K562 (cell line): ENCODE measurements at regions not wholly inside any gene's neighbourhood (a gene's known extent, or its start where the extent isn't known, plus 50 kb on each side); places are given as distances from the start of the nearest gene placed in this dataset.

Experiments
- CTBP1 ChIP-seq: fragments of 450-650 bp; IDR thresholded peaks from 2 replicates; pipeline ENCODE4 v1.6.1; 2016; ENCODE audit warnings: borderline replicate concordance
- ESRRB ChIP-seq: fragments of 250-450 bp; sonication (Bioruptor Pico); IDR thresholded peaks from 2 replicates; pipeline ENCODE4 v1.5.0; 2020; ENCODE audit warnings: mild to moderate bottlenecking, moderate library complexity, borderline replicate concordance
- ETS1 ChIP-seq: conservative IDR thresholded peaks from 2 replicates; pipeline ENCODE4 v1.6.1; 2011; ENCODE audit warnings: low read depth, mild to moderate bottlenecking, low read length; ENCODE audit not compliant: control insufficient read depth
- ETV6 ChIP-seq, 3 experiments: fragments of 150-350 bp in 1 of 3; sonication (generic) in 1 of 3; formaldehyde crosslinking in 1 of 3; IDR thresholded peaks; 2 replicates each; pipeline versions ENCODE4 v1.6.1 to v1.8.0; 2014 to 2022; ENCODE audit warnings: borderline replicate concordance in 2 of 3, low read depth in 2 of 3, antibody characterized with exemption in 1 of 3, low read length in 1 of 3, mild to moderate bottlenecking in 1 of 3, missing genetic modification reagents in 1 of 3
- FOXA3 ChIP-seq, 2 experiments: fragments of 450-650 bp in 1 of 2; sonication (generic) in 1 of 2; formaldehyde crosslinking; IDR thresholded peaks in 1 of 2; conservative IDR thresholded peaks in 1 of 2; 2 replicates each; pipeline versions ENCODE4 v1.4.0 to v1.8.0; 2020 to 2022; ENCODE audit warnings: mild to moderate bottlenecking in 2 of 2, missing genetic modification reagents in 1 of 2
- HOXB6 ChIP-seq: fragments of 250-450 bp; sonication (Bioruptor Pico); IDR thresholded peaks from 2 replicates; pipeline ENCODE4 v1.5.1; 2022; ENCODE audit warnings: mild to moderate bottlenecking, borderline replicate concordance
- JUNB ChIP-seq: fragments of 450-650 bp; formaldehyde crosslinking; conservative IDR thresholded peaks from 2 replicates; pipeline ENCODE4 v1.4.0; 2020; ENCODE audit warnings: mild to moderate bottlenecking
- KAT2B ChIP-seq: IDR thresholded peaks from one replicate; pipeline ENCODE4 v1.6.1; 2012; ENCODE audit warnings: low read depth, mild to moderate bottlenecking, control low read depth, inconsistent platforms, low read length, moderate library complexity
- MCM2 ChIP-seq: fragments of 450-650 bp; IDR thresholded peaks from 2 replicates; pipeline ENCODE4 v1.6.1; 2017; ENCODE audit warnings: low read depth, mild to moderate bottlenecking
- PCBP1 ChIP-seq: fragments of 200-400 bp; formaldehyde crosslinking; IDR thresholded peaks from 2 replicates; pipeline ENCODE4 v1.6.1; 2018; ENCODE audit warnings: mild to moderate bottlenecking, low read depth, low read length; ENCODE audit not compliant: poor library complexity, severe bottlenecking
- PHF8 ChIP-seq: fragments of 200-600 bp; sonication (generic); IDR thresholded peaks from 2 replicates; pipeline ENCODE4 v1.6.1; 2012; ENCODE audit warnings: mixed run types, mild to moderate bottlenecking, inconsistent platforms, low read length, moderate library complexity, borderline replicate concordance
- POLR2G ChIP-seq: fragments of 200-400 bp; formaldehyde crosslinking; IDR thresholded peaks from 2 replicates; pipeline ENCODE4 v1.6.1; 2017; ENCODE audit warnings: low read depth, mild to moderate bottlenecking, antibody characterized with exemption, low read length, moderate library complexity
- PREB ChIP-seq: sonication (generic); formaldehyde crosslinking; IDR thresholded peaks from 2 replicates; pipeline ENCODE4 v1.8.1; 2023; ENCODE audit warnings: mild to moderate bottlenecking, missing genetic modification reagents
- PTBP1 ChIP-seq: fragments of 200-400 bp; formaldehyde crosslinking; IDR thresholded peaks from 2 replicates; pipeline ENCODE4 v1.6.1; 2017; ENCODE audit warnings: low read depth, low read length
- RBBP5 ChIP-seq: fragments of 200-600 bp; sonication (generic); IDR thresholded peaks from 2 replicates; pipeline ENCODE4 v1.6.1; 2012; ENCODE audit warnings: borderline replicate concordance, mild to moderate bottlenecking, low read length, control low read depth, inconsistent platforms; ENCODE audit not compliant: insufficient read depth, poor library complexity, severe bottlenecking
- SETDB1 ChIP-seq: IDR thresholded peaks from one replicate; pipeline ENCODE4 v1.6.1; 2012; ENCODE audit warnings: low read length, control low read depth, inconsistent platforms
- SIN3A ChIP-seq, 2 experiments: fragments of 150-350 bp in 1 of 2; IDR thresholded peaks; 2 replicates each; pipeline ENCODE4 v1.6.1; 2011 to 2016; ENCODE audit warnings: borderline replicate concordance in 2 of 2, low read depth in 2 of 2, low read length in 2 of 2, mild to moderate bottlenecking in 2 of 2, moderate library complexity in 2 of 2; ENCODE audit not compliant: control insufficient read depth in 1 of 2
- TRIM24 ChIP-seq, 2 experiments: fragments of 450-650 bp; IDR thresholded peaks; 2 replicates each; pipeline ENCODE4 v1.6.1; 2016
- ZNF134 ChIP-seq: fragments of 250-450 bp; sonication (Bioruptor Pico); conservative IDR thresholded peaks from 2 replicates; pipeline ENCODE4 v1.4.0; 2020
- ZNF212 ChIP-seq: fragments of 450-650 bp; formaldehyde crosslinking; IDR thresholded peaks from 2 replicates; pipeline ENCODE4 v1.4.0; 2020; ENCODE audit warnings: mild to moderate bottlenecking
- ZNF224 ChIP-seq: sonication (generic); formaldehyde crosslinking; IDR thresholded peaks from 2 replicates; pipeline ENCODE4 v1.8.0; 2022; ENCODE audit warnings: mild to moderate bottlenecking, missing genetic modification reagents
- ZNF398 ChIP-seq: fragments of 250-450 bp; sonication (Bioruptor Pico); IDR thresholded peaks from 2 replicates; pipeline ENCODE4 v1.8.0; 2021; ENCODE audit warnings: moderate library complexity, mild to moderate bottlenecking, inconsistent platforms
- ZNF408 ChIP-seq: fragments of 250-450 bp; sonication (Bioruptor Pico); IDR thresholded peaks from 2 replicates; pipeline ENCODE4 v1.4.0; 2020; ENCODE audit warnings: low read depth, mild to moderate bottlenecking, moderate library complexity

GRCh38 chr12:116385486-116386217 lies 108.2 kb upstream of the MED13L start (continued):
- no peak for TF ChIP-seq PREB (CRISPR knock-in tag)
- TF ChIP-seq ESRRB = no peak
- TF ChIP-seq KAT2B = no peak
- no peak for TF ChIP-seq ZNF224 (CRISPR knock-in tag)
- TF ChIP-seq ETS1 = no peak
- peak; percentile 92 to 94 for TF ChIP-seq TRIM24 (IDR thresholded peaks at IDR 0.05)
- TF ChIP-seq JUNB (CRISPR knock-in tag) = no peak
- peak; percentile 45 for TF ChIP-seq RBBP5
- TF ChIP-seq ZNF408 (CRISPR knock-in tag) = no peak
- peak in 1 of 2 experiments; percentile 65; a peak in 1 of 4 replicates for TF ChIP-seq FOXA3 (CRISPR knock-in tag; conservative IDR thresholded peaks at IDR 0.05 in 1 of 2, IDR thresholded peaks at IDR 0.05 in 1 of 2)
- TF ChIP-seq ZNF134 = 0 out of 2 replicates have a peak, but pooled peaks have one; percentile 5
- TF ChIP-seq MCM2 = no peak
- no peak for TF ChIP-seq PCBP1
- TF ChIP-seq PHF8 = peak; percentile 22; the same call in 1 of the 2 replicates
- TF ChIP-seq HOXB6 (CRISPR knock-in tag) = no peak
- TF ChIP-seq SETDB1 = no peak
- TF ChIP-seq CTBP1 = peak; percentile 97
- TF ChIP-seq SIN3A (IDR thresholded peaks at IDR 0.05; ENCODE audit: borderline replicate concordance in 2 of 2, control insufficient read depth in 1 of 2, low read depth in 2 of 2, low read length in 2 of 2) = no peak
- TF ChIP-seq POLR2G = 0 out of 2 replicates have a peak, but pooled peaks have one; percentile 13
- TF ChIP-seq ZNF212 (CRISPR knock-in tag) = no peak
- no peak for TF ChIP-seq ZNF398 (CRISPR knock-in tag)
- TF ChIP-seq ETV6 (IDR thresholded peaks at IDR 0.05; ENCODE audit: borderline replicate concordance in 1 of 2, low read depth in 2 of 2, low read length in 1 of 2) = peak; percentile 70 to 94; a peak in 3 of 4 replicates
- no peak for TF ChIP-seq ETV6 (CRISPR knock-in tag; IDR thresholded peaks at IDR 0.05; ENCODE audit: borderline replicate concordance)
- no peak for TF ChIP-seq PTBP1
